HG03280 (cell line): ENCODE measurements at regions not wholly inside any gene's neighbourhood (a gene's known extent, or its start where the extent isn't known, plus 50 kb on each side); places are given as distances from the start of the nearest gene placed in this dataset.

Source experiments
- ATAC-seq: cut with Tn5 transposase; IDR thresholded peaks from one replicate; pipeline ENCODE4 v1.9.1; 2021; ENCODE audit warnings: mild to moderate bottlenecking, moderate library complexity; ENCODE audit not compliant: unreplicated experiment

DNA sequence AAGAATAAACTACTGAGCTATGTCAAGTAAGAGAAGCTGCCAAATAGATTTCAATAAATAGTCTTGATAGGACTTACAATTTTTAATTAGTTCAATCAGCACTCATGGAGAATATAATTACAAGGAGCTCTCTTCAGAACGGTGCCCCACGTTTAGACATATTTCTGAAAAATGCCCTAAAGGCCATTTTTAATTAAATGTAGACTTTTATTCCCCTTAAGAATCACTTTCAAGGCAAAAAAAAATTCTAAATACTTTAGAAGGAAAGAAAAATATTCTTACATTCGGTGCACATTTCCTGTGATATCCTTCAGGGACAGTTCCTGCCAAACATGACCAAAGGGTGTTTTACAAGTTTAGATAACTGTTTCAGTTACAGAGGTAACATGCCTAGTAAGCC lies 202.5 kb upstream of the CDH7 start:
- no peak for ATAC-seq

DNA sequence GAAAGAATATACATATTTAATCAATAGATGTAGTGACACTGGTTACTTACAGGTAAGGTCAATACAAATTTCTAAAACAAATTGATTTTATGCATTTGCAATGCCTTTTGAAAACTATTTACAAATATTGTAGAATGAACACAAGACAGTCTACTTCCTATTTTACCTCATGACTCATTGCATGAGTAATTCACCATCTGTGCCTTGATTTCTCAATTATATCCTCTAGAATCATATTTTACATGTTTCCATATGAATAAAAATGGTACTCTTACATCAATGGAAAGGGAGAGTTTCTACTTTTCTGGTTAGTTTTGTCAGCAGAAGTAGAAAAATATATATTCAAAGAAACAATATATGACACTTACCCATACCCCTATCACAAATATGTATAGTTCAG lies 203.8 kb upstream of the CDH7 start:
- ATAC-seq: no peak

GRCh38 chr18:65544701-65545100 lies 206.1 kb upstream of the CDH7 start:
- no peak for ATAC-seq

DNA sequence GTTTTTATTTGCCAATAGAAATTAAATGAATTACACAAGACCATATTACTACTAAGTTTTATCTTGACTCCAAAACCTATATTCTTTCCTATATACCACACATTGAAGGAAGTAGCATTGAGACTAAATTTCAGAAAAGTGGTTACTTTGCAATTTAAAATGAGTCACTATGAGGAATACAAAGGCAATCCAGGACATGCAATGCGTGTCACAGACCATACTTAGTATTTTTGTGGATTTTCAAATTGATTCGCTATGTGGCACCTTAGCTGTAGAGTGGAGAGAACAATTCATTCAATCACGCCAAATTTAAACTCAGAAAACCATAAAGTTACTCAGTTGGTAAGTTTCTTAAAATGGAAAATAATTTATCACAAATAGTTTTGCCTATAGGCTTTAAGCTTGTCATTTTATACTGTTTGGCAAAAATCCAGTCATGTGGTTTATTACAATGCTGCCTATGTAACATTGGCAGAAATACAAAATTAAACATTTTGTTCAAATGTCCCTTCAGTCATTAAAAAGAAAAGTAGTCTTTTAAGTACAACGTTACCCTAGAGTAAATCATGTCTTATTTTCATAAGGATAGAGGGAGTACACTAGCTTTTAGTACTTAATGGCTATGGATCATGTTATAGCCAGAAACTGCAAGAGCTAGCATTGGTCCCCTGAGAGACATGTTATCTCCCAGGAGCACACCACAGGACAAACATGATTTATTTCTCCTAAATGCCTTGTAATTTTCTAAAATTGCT lies 222.8 kb upstream of the CDH7 start:
- no peak for ATAC-seq

DNA sequence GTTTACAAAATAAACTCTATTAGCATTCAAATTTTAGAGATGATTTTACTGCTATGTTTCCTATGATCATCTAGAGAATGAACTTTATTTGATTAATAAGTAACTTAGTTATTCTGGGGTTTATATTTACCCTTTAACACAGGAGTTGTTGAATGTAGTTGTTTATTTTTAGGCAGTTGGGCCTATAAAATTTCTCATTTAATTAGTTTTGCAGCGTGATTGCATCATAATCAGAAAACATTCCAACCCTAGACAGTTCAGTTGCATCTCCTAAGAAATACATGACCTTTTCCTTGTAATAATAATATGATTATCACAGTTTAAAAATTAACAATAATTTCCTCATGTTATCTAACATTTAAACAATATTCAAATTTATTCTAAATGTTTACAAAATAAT lies 224.7 kb upstream of the CDH7 start:
- ATAC-seq: no peak

DNA sequence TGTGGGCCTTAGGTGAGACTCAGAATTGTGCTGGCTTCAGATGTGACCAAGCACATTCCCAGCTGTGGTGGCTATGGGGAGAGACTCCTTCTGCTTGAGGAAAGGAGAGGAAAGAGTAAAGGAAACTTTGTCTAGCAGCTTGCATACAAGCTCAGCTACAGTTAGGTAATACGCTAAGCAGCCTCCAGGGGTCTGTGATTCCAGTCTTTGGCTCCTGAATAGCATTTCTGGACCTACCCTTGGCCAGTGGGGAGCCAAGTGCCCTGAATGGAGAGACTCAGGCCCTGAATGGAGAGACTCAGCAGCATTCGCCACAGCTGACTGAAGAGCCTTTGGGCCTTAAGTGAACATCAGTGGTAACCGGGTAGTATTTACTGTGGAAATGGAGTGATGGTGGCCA lies 227.4 kb upstream of the CDH7 start:
- no peak for ATAC-seq

DNA sequence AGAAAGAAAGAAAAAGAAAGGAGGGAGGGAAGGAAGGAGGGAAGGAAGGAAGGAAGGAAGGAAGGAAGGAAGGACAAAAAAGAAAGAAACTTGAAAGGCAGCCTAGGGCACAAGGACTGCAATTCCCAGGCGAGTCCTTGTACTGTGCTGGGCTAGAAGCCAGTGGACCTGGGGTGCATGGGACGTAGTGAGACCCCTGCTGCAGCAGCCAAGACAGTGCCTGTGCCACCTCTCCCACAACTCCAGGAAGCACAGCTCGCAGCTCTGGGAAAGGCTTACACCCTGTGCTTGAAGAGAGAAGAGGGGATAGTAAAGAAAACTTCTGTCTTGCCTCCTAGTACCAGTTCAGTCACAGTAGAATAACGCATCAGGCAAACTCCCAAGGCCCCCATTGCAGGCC lies 227.9 kb upstream of the CDH7 start:
- ATAC-seq: no peak

GRCh38 chr18:65516209-65516608 lies 234.6 kb upstream of the CDH7 start:
- ATAC-seq: no peak

DNA sequence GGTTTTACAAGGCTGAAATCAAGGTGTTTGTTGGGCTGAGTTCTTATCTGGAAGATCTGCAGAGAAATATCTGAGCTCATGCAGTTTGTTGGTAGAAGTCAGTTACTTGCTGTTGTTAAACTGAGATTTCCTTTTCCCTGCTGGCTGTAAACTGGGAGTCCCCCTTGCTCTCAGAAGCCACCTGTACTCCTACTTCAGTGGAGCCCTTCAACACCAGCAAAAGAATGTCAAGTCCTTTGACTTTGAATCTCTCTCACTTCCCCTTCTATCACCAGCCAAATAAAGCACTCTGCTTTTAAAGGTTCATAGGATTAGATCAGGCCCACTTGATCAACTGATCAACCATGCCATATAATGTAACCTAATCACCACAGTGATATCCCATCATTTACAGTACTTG lies 252.2 kb upstream of the CDH7 start:
- ATAC-seq: no peak

- ATAC-seq: no peak
Observed at GRCh38 chr18:65487569-65487968, 263.2 kb upstream of the CDH7 start.

DNA sequence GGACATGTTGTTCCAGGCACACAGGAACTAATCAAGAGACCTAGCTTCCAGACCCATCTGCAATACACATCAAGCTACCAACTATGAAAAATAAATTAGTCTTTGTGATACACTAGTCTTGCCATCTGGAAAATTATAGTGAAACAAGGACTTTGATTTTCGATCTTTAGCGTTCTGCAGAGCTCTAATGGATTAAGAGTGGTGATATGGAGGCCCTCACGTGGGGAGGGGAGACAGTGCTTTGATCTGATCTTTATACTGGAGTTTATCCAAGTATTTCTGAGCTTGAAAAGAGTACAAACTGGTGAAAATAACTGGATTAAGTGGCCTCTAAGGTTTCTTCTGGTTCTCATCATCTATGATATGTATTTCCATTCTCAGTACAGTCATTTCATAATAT lies 273.4 kb upstream of the CDH7 start:
- ATAC-seq: no peak

GRCh38 chr18:65468881-65469280 lies 281.9 kb upstream of the CDH7 start:
- no peak for ATAC-seq

- ATAC-seq: no peak
Observed at GRCh38 chr18:65464361-65464760, 286.5 kb upstream of the CDH7 start.

DNA sequence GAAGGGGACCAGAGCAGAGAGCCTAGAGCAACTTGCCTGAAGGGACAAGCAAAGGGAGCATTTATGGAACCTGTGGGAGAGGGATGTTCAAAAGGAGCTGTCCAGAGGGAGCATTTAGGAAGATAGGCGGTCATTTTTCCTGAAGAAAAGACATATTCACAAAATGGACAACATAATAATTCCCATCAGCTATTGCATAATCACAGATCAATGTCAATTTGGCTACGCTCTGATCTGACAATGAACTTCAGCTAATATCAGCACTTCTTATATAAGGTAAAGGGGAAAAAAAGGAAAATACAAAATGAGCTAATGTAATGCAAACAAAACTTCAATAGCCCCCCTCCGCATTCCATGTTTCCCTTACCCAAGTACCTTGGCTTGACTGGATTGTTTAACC lies 291.1 kb upstream of the CDH7 start:
- ATAC-seq: no peak

DNA sequence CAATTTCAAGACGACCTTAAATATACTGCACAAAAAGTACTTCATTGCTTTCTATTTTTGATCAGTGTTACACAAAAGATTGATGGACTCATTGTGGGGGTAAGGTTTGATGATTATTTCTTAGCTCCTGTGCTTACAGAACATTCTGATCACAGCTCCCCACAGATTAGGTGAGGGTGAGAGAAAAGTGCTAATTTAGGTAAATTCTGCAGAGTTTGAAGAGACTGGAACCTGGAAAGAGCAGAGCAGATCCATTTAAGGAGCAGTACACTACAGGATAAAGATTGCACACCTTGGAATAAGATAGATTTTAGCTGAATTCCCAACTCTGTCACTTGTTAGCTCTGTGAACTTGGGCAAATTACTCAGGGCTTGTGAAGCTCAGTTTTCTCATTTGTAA lies 291.9 kb upstream of the CDH7 start:
- no peak for ATAC-seq

DNA sequence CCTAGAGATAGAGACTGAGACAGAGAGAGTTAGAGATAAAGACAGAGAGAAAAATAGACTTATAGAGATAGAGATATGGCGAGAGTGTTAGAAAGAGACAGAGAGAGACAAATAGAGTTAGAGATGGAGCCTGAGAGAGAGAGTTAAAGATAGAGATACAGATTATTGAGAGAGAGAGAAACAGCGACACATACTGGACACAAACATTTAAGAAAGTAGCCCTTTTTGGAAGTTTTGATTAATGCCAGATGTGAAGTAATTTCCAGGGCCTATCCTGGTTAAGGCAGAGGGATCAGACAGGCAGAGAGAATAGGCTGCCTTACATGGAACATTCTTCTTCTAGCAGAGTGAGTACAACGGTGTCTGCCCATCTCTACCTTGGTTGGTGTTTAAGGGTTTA lies 311.6 kb upstream of the CDH7 start:
- no peak for ATAC-seq

- ATAC-seq: no peak
Observed at GRCh38 chr18:65436430-65436829, 314.4 kb upstream of the CDH7 start.

DNA sequence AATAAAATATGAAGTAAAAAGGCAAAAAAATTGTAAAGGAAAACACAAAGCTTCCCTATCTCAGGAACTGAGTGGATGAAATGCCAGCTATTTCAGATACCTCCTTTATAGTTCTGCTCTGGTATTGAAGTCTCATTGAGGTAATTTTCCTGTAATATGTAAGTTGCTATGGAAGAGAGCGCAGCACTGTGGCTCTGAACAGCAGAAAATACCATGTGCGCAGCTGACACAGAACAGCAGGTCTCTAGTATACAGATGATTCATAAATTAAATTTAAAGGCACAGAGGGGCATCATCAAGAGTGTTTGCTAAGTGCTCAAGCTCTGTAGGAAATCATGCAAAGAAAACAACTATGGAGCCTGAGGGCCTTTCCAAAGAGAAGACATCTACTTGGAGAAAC lies 315.3 kb upstream of the CDH7 start:
- no peak for ATAC-seq

- ATAC-seq: no peak
Observed at GRCh38 chr18:65429601-65430000, 321.2 kb upstream of the CDH7 start.

DNA sequence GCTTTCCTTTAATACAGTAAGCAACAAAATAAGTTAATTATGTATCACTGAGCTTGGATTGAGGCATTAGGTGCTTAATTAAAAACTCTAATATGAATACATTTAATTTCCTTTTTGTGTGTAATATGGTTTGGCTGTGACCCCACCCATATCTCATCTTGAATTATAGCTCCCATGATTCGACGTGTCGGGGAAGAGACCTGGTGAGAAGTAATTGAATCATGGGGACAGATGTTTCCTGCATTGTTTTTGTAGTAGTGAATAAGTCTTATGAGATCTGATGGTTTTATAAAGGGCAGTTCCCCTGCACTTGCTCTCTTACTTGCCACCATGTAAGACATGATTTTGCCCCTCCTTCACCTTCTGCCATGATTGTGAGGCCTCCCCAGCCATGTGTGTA lies 325.4 kb upstream of the CDH7 start:
- ATAC-seq: no peak

DNA sequence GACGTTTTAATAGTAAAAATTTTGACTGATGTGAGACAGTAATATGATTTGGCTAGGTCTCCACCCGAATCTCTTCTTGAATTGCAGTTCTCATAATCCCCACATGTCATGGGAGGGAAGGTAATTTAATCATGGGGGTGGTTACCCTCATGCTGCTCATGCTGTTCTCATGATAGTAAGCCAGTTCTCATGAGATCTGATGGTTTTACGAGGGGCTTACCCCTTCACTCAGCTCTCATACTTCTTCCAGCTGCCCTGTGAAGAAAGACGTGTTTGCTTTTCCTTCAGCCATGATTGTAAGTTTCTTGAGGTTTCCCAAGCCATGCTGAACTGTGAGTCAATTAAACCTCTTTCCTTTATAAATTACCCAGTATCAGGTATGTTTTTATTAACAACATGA lies 327.0 kb upstream of the CDH7 start:
- ATAC-seq: no peak

- ATAC-seq: no peak
Observed at GRCh38 chr18:65422544-65423136, 328.2 kb upstream of the CDH7 start.

DNA sequence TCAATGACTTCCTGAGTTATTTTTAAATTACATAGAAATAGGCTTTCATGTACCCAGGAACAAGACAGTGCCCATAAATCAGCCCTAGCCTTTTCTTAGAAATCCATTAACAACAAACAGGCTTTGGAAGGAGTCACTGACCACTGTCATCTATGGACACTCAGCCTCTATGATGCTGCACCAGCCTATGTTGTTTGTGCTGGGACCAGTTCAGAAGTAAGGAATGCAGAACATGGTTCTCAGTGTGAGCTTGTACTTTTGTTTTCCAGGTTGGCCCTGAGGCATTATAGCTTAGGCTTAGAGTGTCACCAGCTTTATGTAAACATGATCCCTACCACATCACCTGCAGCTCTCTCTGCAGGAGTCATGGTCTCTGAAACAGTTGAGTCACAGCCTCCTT lies 335.7 kb upstream of the CDH7 start:
- no peak for ATAC-seq
